ENCODE measurements at regions not wholly inside any gene's neighbourhood (a gene's known extent, or its start where the extent isn't known, plus 50 kb on each side); places are given as distances from the start of the nearest gene placed in this dataset.

GRCh38 chr1:3992746-3993145 is 92.7 kb upstream of the C1orf174 start:
- TF ChIP-seq, protein P1, sequence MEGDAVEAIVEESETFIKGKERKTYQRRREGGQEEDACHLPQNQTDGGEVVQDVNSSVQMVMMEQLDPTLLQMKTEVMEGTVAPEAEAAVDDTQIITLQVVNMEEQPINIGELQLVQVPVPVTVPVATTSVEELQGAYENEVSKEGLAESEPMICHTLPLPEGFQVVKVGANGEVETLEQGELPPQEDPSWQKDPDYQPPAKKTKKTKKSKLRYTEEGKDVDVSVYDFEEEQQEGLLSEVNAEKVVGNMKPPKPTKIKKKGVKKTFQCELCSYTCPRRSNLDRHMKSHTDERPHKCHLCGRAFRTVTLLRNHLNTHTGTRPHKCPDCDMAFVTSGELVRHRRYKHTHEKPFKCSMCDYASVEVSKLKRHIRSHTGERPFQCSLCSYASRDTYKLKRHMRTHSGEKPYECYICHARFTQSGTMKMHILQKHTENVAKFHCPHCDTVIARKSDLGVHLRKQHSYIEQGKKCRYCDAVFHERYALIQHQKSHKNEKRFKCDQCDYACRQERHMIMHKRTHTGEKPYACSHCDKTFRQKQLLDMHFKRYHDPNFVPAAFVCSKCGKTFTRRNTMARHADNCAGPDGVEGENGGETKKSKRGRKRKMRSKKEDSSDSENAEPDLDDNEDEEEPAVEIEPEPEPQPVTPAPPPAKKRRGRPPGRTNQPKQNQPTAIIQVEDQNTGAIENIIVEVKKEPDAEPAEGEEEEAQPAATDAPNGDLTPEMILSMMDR (IDR thresholded peaks at IDR 0.05; ENCODE audit: insufficient read depth, low read length, poor library complexity, severe bottlenecking), result no peak
- no peak for TF ChIP-seq EZH2phosphoT487 (conservative IDR thresholded peaks at IDR 0.05; ENCODE audit: low read length)
